HCT116 (cell line): ENCODE measurements at regions not wholly inside any gene's neighbourhood (a gene's known extent, or its start where the extent isn't known, plus 50 kb on each side); places are given as distances from the start of the nearest gene placed in this dataset.

Source experiments
- ATAC-seq: fragments of 200-7000 bp; cut with Tn5 transposase; 2 replicates; pipeline ENCODE4 v1.9.1; 2020; ENCODE audit warnings: mild to moderate bottlenecking, moderate library complexity
- BruUV-seq: library from RNA; stranded (reverse); fragments of 400-500 nt; replicated peaks from 2 replicates; lab custom pipeline; 2021; lab: Mats Ljungman, UMichigan
- CTCF ChIA-PET: fragments of 300-600 bp; sonication (Branson Sonifier 250); formaldehyde crosslinking; loops from one replicate; lab custom pipeline; 2021; ENCODE audit warnings: antibody characterized with exemption; lab: Charles Lee
- POLR2A ChIA-PET: fragments of 300-600, 350-600 bp; sonication (Branson Sonifier 250); formaldehyde crosslinking; loops from one replicate; lab custom pipeline; 2021; ENCODE audit warnings: antibody characterized with exemption; lab: Charles Lee
- RAD21 ChIA-PET, 2 experiments: fragments of 300-600 bp; sonication (Branson Sonifier 250); formaldehyde crosslinking; loops; one replicate each; lab custom pipeline; 2023; ENCODE audit warnings: low total read pairs in 2 of 2; ENCODE audit not compliant: uncharacterized antibody in 2 of 2, unreplicated experiment in 2 of 2, low non-redundant PET in 1 of 2; lab: Charles Lee
- DNase-seq: peaks from one replicate; pipeline ENCODE4 v3.0.0-alpha.2; 2010; ENCODE audit warnings: low read depth, low spot score
- H2AFZ ChIP-seq: fragments of 200-600 bp; shearing (Covaris generic), sonication (generic); 2 replicates; pipeline ENCODE4 v1.6.1; 2017; ENCODE audit warnings: low read depth, mixed run types, mixed read lengths, antibody characterized with exemption, low read length; ENCODE audit not compliant: poor library complexity, severe bottlenecking
- H3K27ac ChIP-seq: 2 replicates; pipeline ENCODE4 v1.5.1; 2012; ENCODE audit warnings: low read depth, low read length
- H3K27me3 ChIP-seq: fragments of 200-600 bp; sonication (generic); 2 replicates; pipeline ENCODE4 v1.6.1; 2016; ENCODE audit warnings: mixed run types, low read length, mixed read lengths; ENCODE audit not compliant: insufficient read depth
- H3K36me3 ChIP-seq, 2 experiments: fragments of 200-500 bp in 1 of 2; fragments of 200-600 bp in 1 of 2; sonication (Bioruptor generic) in 1 of 2; sonication (generic) in 1 of 2; 2 replicates each; pipeline versions ENCODE4 v1.5.1 to v1.6.1; 2014 to 2016; ENCODE audit warnings: low read length in 2 of 2, inconsistent platforms in 1 of 2, mixed read lengths in 1 of 2, mixed run types in 1 of 2; ENCODE audit not compliant: insufficient read depth in 2 of 2, control insufficient read depth in 1 of 2
- H3K4me1 ChIP-seq, 2 experiments: fragments of 200-600 bp in 1 of 2; sonication (generic) in 1 of 2; 2 replicates each; pipeline versions ENCODE4 v1.5.1 to v1.6.1; 2012 to 2017; ENCODE audit warnings: low read length in 2 of 2, inconsistent platforms in 1 of 2, mild to moderate bottlenecking in 1 of 2, mixed read lengths in 1 of 2, mixed run types in 1 of 2, moderate library complexity in 1 of 2; ENCODE audit not compliant: insufficient read depth in 2 of 2, control insufficient read depth in 1 of 2
- H3K4me2 ChIP-seq: fragments of 200-600 bp; sonication (generic); 2 replicates; pipeline ENCODE4 v1.6.1; 2017; ENCODE audit warnings: mixed run types, low read length, mixed read lengths
- H3K4me3 ChIP-seq, 2 experiments: fragments of 200-600 bp in 1 of 2; sonication (generic) in 1 of 2; replicated peaks in 1 of 2; 2 replicates each; pipeline ENCODE4 v1.5.1; 2011 to 2016; ENCODE audit warnings: low read length in 2 of 2, control low read depth in 1 of 2, low read depth in 1 of 2, mild to moderate bottlenecking in 1 of 2, mixed read lengths in 1 of 2, mixed run types in 1 of 2
- H3K79me2 ChIP-seq: fragments of 200-600 bp; sonication (generic); 2 replicates; pipeline ENCODE4 v1.6.1; 2017; ENCODE audit warnings: mild to moderate bottlenecking, mixed run types, low read length, moderate library complexity, mixed read lengths; ENCODE audit not compliant: insufficient read depth
- H3K9ac ChIP-seq: fragments of 200-600 bp; sonication (generic); 2 replicates; pipeline ENCODE4 v1.6.1; 2016; ENCODE audit warnings: low read length, mixed read lengths
- H3K9me2 ChIP-seq: fragments of 200-600 bp; sonication (generic), shearing (Covaris generic); 2 replicates; pipeline ENCODE4 v1.6.1; 2017; ENCODE audit warnings: mixed run types, mild to moderate bottlenecking, moderate library complexity; ENCODE audit not compliant: insufficient read depth
- H3K9me3 ChIP-seq, 2 experiments: fragments of 200-500 bp in 1 of 2; fragments of 200-600 bp in 1 of 2; sonication (Bioruptor generic) in 1 of 2; sonication (generic) in 1 of 2; 2 replicates each; pipeline ENCODE4 v1.6.1; 2014 to 2017; ENCODE audit warnings: low read length in 2 of 2, mixed read lengths in 2 of 2, inconsistent platforms in 1 of 2, low read depth in 1 of 2, mild to moderate bottlenecking in 1 of 2, mixed run types in 1 of 2, moderate library complexity in 1 of 2; ENCODE audit not compliant: control insufficient read depth in 1 of 2, insufficient read depth in 1 of 2
- H4K20me1 ChIP-seq: fragments of 200-600 bp; sonication (generic), shearing (Covaris generic); 2 replicates; pipeline ENCODE4 v1.6.1; 2017; ENCODE audit warnings: mixed run types, mild to moderate bottlenecking, moderate library complexity; ENCODE audit not compliant: insufficient read depth
- ATF3 ChIP-seq: IDR thresholded peaks from 2 replicates; pipeline ENCODE4 v1.6.1; 2012
- CEBPB ChIP-seq: IDR thresholded peaks from 2 replicates; pipeline ENCODE4 v1.6.1; 2012; ENCODE audit warnings: low read depth
- CTCF ChIP-seq, 3 experiments: fragments of 200-600 bp in 1 of 3; sonication (generic) in 1 of 3; IDR thresholded peaks in 2 of 3; conservative IDR thresholded peaks in 1 of 3; 2 replicates each; pipeline ENCODE4 v1.5.1; 2012 to 2017; ENCODE audit warnings: low read depth in 2 of 3, low read length in 2 of 3, antibody characterized with exemption in 1 of 3, borderline replicate concordance in 1 of 3, control low read depth in 1 of 3, mild to moderate bottlenecking in 1 of 3, mixed read lengths in 1 of 3, mixed run types in 1 of 3, moderate library complexity in 1 of 3; ENCODE audit not compliant: insufficient read depth in 1 of 3
- ELF1 ChIP-seq: IDR thresholded peaks from 2 replicates; pipeline ENCODE4 v1.6.1; 2012; ENCODE audit warnings: low read depth, borderline replicate concordance
- EZH2 ChIP-seq: fragments of 200-600 bp; sonication (generic); IDR thresholded peaks from 2 replicates; pipeline ENCODE4 v1.6.1; 2017; ENCODE audit warnings: antibody characterized with exemption, mixed run types
- EZH2phosphoT487 ChIP-seq: fragments of 200-600 bp; IDR thresholded peaks from 2 replicates; pipeline ENCODE4 v1.6.1; 2018; ENCODE audit warnings: antibody characterized with exemption, borderline replicate concordance
- FOSL1 ChIP-seq: IDR thresholded peaks from 2 replicates; pipeline ENCODE4 v1.6.1; 2012; ENCODE audit warnings: low read depth
- JUND ChIP-seq: IDR thresholded peaks from 2 replicates; pipeline ENCODE4 v1.6.1; 2012
- MAX ChIP-seq: IDR thresholded peaks from 2 replicates; pipeline ENCODE4 v1.6.1; 2012
- POLR2A ChIP-seq: IDR thresholded peaks from 2 replicates; pipeline ENCODE4 v1.7.0; 2011; ENCODE audit warnings: borderline replicate concordance; ENCODE audit not compliant: insufficient read depth, insufficient read length; ENCODE audit errors: extremely low read depth
- POLR2AphosphoS5 ChIP-seq: IDR thresholded peaks from 2 replicates; pipeline ENCODE4 v1.6.1; 2011; ENCODE audit warnings: mild to moderate bottlenecking, low read depth, low read length, moderate library complexity
- REST ChIP-seq: IDR thresholded peaks from 2 replicates; pipeline ENCODE4 v1.6.1; 2012; ENCODE audit warnings: low read depth
- SIN3A ChIP-seq: IDR thresholded peaks from 2 replicates; pipeline ENCODE4 v1.6.1; 2012; ENCODE audit warnings: low read depth
- SP1 ChIP-seq: IDR thresholded peaks from 2 replicates; pipeline ENCODE4 v1.6.1; 2012; ENCODE audit warnings: low read depth
- TCF7L2 ChIP-seq: IDR thresholded peaks from 2 replicates; pipeline ENCODE4 v1.7.0; 2011; ENCODE audit warnings: borderline replicate concordance, inconsistent platforms; ENCODE audit not compliant: insufficient read depth, insufficient read length; ENCODE audit errors: extremely low read depth
- YY1 ChIP-seq: IDR thresholded peaks from 2 replicates; pipeline ENCODE4 v1.6.1; 2011; ENCODE audit warnings: low read length, low read depth, moderate library complexity, mild to moderate bottlenecking; ENCODE audit not compliant: insufficient replicate concordance; ENCODE audit errors: extremely low read depth
- intact Hi-C: fragments of 100-400 bp; cut with micrococcal nuclease; formaldehyde crosslinking; loops from 2 replicates; pipeline ENCODE4 v1.10.0; 2022

- no peak overlapping the region for H2AFZ ChIP-seq
- H3K4me2 ChIP-seq: no peak overlapping the region
- H3K36me3 ChIP-seq: no peaks in the 10 kb centered on the region; a peak in 1 of 4 replicates
- no peaks in the 10 kb centered on the region for H3K9me3 ChIP-seq
- TF ChIP-seq TCF7L2 (no peak), POLR2AphosphoS5 (no peak), SP1 (no peak), ATF3 (no peak), SIN3A (no peak), JUND (no peak), CEBPB (no peak), ELF1 (no peak), YY1 (no peak), EZH2 (no peak)
- DNase-seq (no peak), ATAC-seq (no peak)
- ChIA-PET RAD21 (no interaction called here), CTCF (no interaction called here), POLR2A (no interaction called here)
- intact Hi-C loops: no loop called here
- H4K20me1 ChIP-seq: no peaks in the 10 kb centered on the region
- no peaks in the 10 kb centered on the region for H3K79me2 ChIP-seq
- H3K27me3 ChIP-seq: no peaks in the 10 kb centered on the region
- no peak overlapping the region for H3K27ac ChIP-seq
- BruUV-seq: no TSS peak
- no peaks in the 10 kb centered on the region for H3K4me1 ChIP-seq
- no peak overlapping the region for H3K4me3 ChIP-seq
- no peak overlapping the region for H3K9ac ChIP-seq
- no peaks in the 10 kb centered on the region for H3K9me2 ChIP-seq
Measured at GRCh38 chr3:18720543-18720942, 295.4 kb upstream of the SATB1 start.

GRCh38 chr3:18717598-18717997 lies 292.5 kb upstream of the SATB1 start:
- Histone ChIP-seq H3K27me3 (no peaks in the 10 kb centered on the region), H3K9me3 (no peaks in the 10 kb centered on the region), H3K9ac (no peak overlapping the region), H4K20me1 (no peaks in the 10 kb centered on the region), H3K9me2 (no peaks in the 10 kb centered on the region), H3K27ac (no peak overlapping the region), H3K79me2 (no peaks in the 10 kb centered on the region), H2AFZ (no peak overlapping the region), H3K4me1 (no peaks in the 10 kb centered on the region), H3K4me2 (no peak overlapping the region), H3K4me3 (no peak overlapping the region), H3K36me3 (no peaks in the 10 kb centered on the region; a peak in 1 of 4 replicates)
- TF ChIP-seq FOSL1 (no peak), MAX (no peak), POLR2A (no peak), POLR2AphosphoS5 (no peak), CEBPB (no peak), CTCF (IDR thresholded peaks at IDR 0.05 in 2 of 3, conservative IDR thresholded peaks at IDR 0.05 in 1 of 3; ENCODE audit: borderline replicate concordance in 1 of 3, insufficient read depth in 1 of 3, low read depth in 2 of 3, low read length in 2 of 3) (no peak), REST (no peak), EZH2phosphoT487 (no peak)
- ATAC-seq (no peak), DNase-seq (no peak)
- ChIA-PET CTCF (no interaction called here), RAD21 (no interaction called here), POLR2A (no interaction called here)
- intact Hi-C loops: no loop called here
- no TSS peak for BruUV-seq
